Neural progenitor cell (in vitro differentiated cells): ENCODE measurements at regions not wholly inside any gene's neighbourhood (a gene's known extent, or its start where the extent isn't known, plus 50 kb on each side); places are given as distances from the start of the nearest gene placed in this dataset.
"Not testable (repeated sequence)": the region's sequence is repeated elsewhere in the genome, so short reads cannot be mapped to it uniquely, and the experiment has no call there.

ENCODE experiments used
- DNase-seq: peaks from one replicate; pipeline ENCODE4 v3.0.0-alpha.2; 2016; ENCODE audit warnings: low spot score
- H2AFZ ChIP-seq: fragments of 200-600 bp; sonication (generic); replicated peaks from 2 replicates; pipeline ENCODE4 v1.6.1; 2016; ENCODE audit warnings: antibody characterized with exemption
- H3F3A ChIP-seq: fragments of 200-600 bp; sonication (generic); 2 replicates; pipeline ENCODE4 v1.6.1; 2016; ENCODE audit warnings: antibody characterized with exemption, low read depth
- H3K27ac ChIP-seq: fragments of 200-600 bp; sonication (generic); 2 replicates; pipeline ENCODE4 v1.5.1; 2016; ENCODE audit warnings: mild to moderate bottlenecking
- H3K27me3 ChIP-seq: fragments of 200-600 bp; sonication (generic); 2 replicates; pipeline ENCODE4 v1.6.1; 2016; ENCODE audit warnings: mild to moderate bottlenecking, moderate library complexity
- H3K36me3 ChIP-seq: fragments of 200-600 bp; sonication (generic); 2 replicates; pipeline ENCODE4 v1.5.1; 2016
- H3K4me1 ChIP-seq: fragments of 200-600 bp; sonication (generic); 2 replicates; pipeline ENCODE4 v1.6.1; 2016; ENCODE audit warnings: mixed run types
- H3K4me2 ChIP-seq: fragments of 200-600 bp; sonication (generic); 2 replicates; pipeline ENCODE4 v1.6.1; 2016
- H3K4me3 ChIP-seq: fragments of 200-600 bp; sonication (generic); 2 replicates; pipeline ENCODE4 v1.5.1; 2016
- H3K79me2 ChIP-seq: fragments of 200-600 bp; sonication (generic); 2 replicates; pipeline ENCODE4 v1.6.1; 2016; ENCODE audit warnings: low read depth
- H3K9ac ChIP-seq: fragments of 200-600 bp; sonication (generic); 2 replicates; pipeline ENCODE4 v1.6.1; 2016
- H3K9me3 ChIP-seq: fragments of 200-600 bp; sonication (generic); 2 replicates; pipeline ENCODE4 v1.5.1; 2016; ENCODE audit warnings: low read depth
- H4K20me1 ChIP-seq: fragments of 200-600 bp; sonication (generic); 2 replicates; pipeline ENCODE4 v1.6.1; 2016; ENCODE audit warnings: low read depth
- H3K27ac Mint-ChIP-seq: 3 replicates; pipeline ENCODE4 v1.8.0; 2021; ENCODE audit warnings: mixed read lengths
- H3K27me3 Mint-ChIP-seq: 2 replicates; pipeline ENCODE4 v1.8.0; 2022; ENCODE audit warnings: low read depth, mild to moderate bottlenecking, inconsistent platforms, moderate library complexity, mixed read lengths; ENCODE audit not compliant: insufficient read depth
- H3K36me3 Mint-ChIP-seq: 3 replicates; pipeline ENCODE4 v1.8.0; 2021; ENCODE audit warnings: mixed read lengths
- H3K4me1 Mint-ChIP-seq: 3 replicates; pipeline ENCODE4 v1.8.0; 2021; ENCODE audit warnings: mixed read lengths
- H3K4me3 Mint-ChIP-seq: 3 replicates; pipeline ENCODE4 v1.8.0; 2021; ENCODE audit warnings: mild to moderate bottlenecking, moderate library complexity, mixed read lengths
- H3K9me3 Mint-ChIP-seq: 3 replicates; pipeline ENCODE4 v1.8.0; 2020; ENCODE audit warnings: mixed read lengths
- CTCF ChIP-seq: fragments of 200-600 bp; sonication (generic); IDR thresholded peaks from 2 replicates; pipeline ENCODE4 v1.5.1; 2017; ENCODE audit warnings: antibody characterized with exemption, mild to moderate bottlenecking
- EZH2 ChIP-seq: fragments of 200-600 bp; sonication (generic); IDR thresholded peaks from 2 replicates; pipeline ENCODE4 v1.6.1; 2017; ENCODE audit warnings: antibody characterized with exemption, mild to moderate bottlenecking, moderate library complexity
- EZH2phosphoT487 ChIP-seq: fragments of 200-600 bp; sonication (generic); IDR thresholded peaks from 2 replicates; pipeline ENCODE4 v1.6.1; 2017; ENCODE audit warnings: antibody characterized with exemption

GRCh38 chr22:11352287-11352686 lies 4175.7 kb upstream of the OR11H1 start:
- H4K20me1 ChIP-seq, H2AFZ ChIP-seq, H3K4me2 ChIP-seq, DNase-seq, H3K4me3 Mint-ChIP-seq, H3K9ac ChIP-seq, H3K27me3 ChIP-seq, H3K79me2 ChIP-seq, H3F3A ChIP-seq, H3K4me1 ChIP-seq, H3K4me1 Mint-ChIP-seq, H3K27ac ChIP-seq, H3K4me3 ChIP-seq, H3K36me3 Mint-ChIP-seq, H3K36me3 ChIP-seq, H3K27ac Mint-ChIP-seq, H3K27me3 Mint-ChIP-seq: not testable (repeated sequence)
- H3K9me3 ChIP-seq = peaks cover 58% of the 10 kb centered on the region
- peaks cover 68% of the 10 kb centered on the region for H3K9me3 Mint-ChIP-seq

GRCh38 chr22:11360632-11361031 lies 4167.4 kb upstream of the OR11H1 start:
- Mint-ChIP-seq H3K9me3 (peaks cover 70% of the 10 kb centered on the region), H3K27ac (no peak overlapping the region), H3K4me1 (no peaks in the 10 kb centered on the region), H3K27me3 (peaks cover 5% of the 10 kb centered on the region), H3K36me3 (no peaks in the 10 kb centered on the region), H3K4me3 (no peak overlapping the region)
- peaks cover 67% of the 10 kb centered on the region for H3K9me3 ChIP-seq
- no peak overlapping the region for H3K4me2 ChIP-seq
- no peaks in the 10 kb centered on the region for H3K27me3 ChIP-seq
- H3K4me3 ChIP-seq = no peak overlapping the region
- no peaks in the 10 kb centered on the region for H4K20me1 ChIP-seq
- H3F3A ChIP-seq = no peaks in the 10 kb centered on the region
- H3K79me2 ChIP-seq = no peaks in the 10 kb centered on the region
- no peak for DNase-seq
- no peak overlapping the region for H3K9ac ChIP-seq
- no peaks in the 10 kb centered on the region for H3K36me3 ChIP-seq
- no peak overlapping the region for H3K27ac ChIP-seq
- no peaks in the 10 kb centered on the region for H3K4me1 ChIP-seq
- no peak for TF ChIP-seq EZH2
- TF ChIP-seq CTCF = no peak
- TF ChIP-seq EZH2phosphoT487 = no peak
- H2AFZ ChIP-seq = no peak overlapping the region

- H3K9me3 ChIP-seq = peaks cover 71% of the 10 kb centered on the region
- not testable (repeated sequence) for H3K4me3 Mint-ChIP-seq, DNase-seq, H3K9ac ChIP-seq, H3K4me1 ChIP-seq, H3K4me3 ChIP-seq, H3K4me1 Mint-ChIP-seq, H2AFZ ChIP-seq, H3K36me3 ChIP-seq, H3K27ac ChIP-seq, H3K79me2 ChIP-seq, H4K20me1 ChIP-seq, H3K4me2 ChIP-seq, H3F3A ChIP-seq, H3K27ac Mint-ChIP-seq, H3K27me3 ChIP-seq, H3K36me3 Mint-ChIP-seq, H3K27me3 Mint-ChIP-seq
- peaks cover 71% of the 10 kb centered on the region for H3K9me3 Mint-ChIP-seq
Measured at GRCh38 chr22:11361496-11361895, 4166.5 kb upstream of the OR11H1 start.

GRCh38 chr22:11369612-11370307 lies 4158.2 kb upstream of the OR11H1 start:
- H3K9ac ChIP-seq, H2AFZ ChIP-seq, H3K27me3 ChIP-seq, H3K4me1 ChIP-seq, H3K4me2 ChIP-seq, DNase-seq, H3K27ac Mint-ChIP-seq, H3K36me3 Mint-ChIP-seq, H3K4me1 Mint-ChIP-seq, H3F3A ChIP-seq, H3K4me3 ChIP-seq, H3K27ac ChIP-seq, H3K27me3 Mint-ChIP-seq, H3K36me3 ChIP-seq, H4K20me1 ChIP-seq, H3K79me2 ChIP-seq, H3K4me3 Mint-ChIP-seq: not testable (repeated sequence)
- peaks cover 52% of the 10 kb centered on the region for H3K9me3 Mint-ChIP-seq
- peaks cover 63% of the 10 kb centered on the region for H3K9me3 ChIP-seq

GRCh38 chr22:11370311-11370710 lies 4157.7 kb upstream of the OR11H1 start:
- H3K27me3 Mint-ChIP-seq, H3K4me3 Mint-ChIP-seq, H3K4me1 ChIP-seq: not testable (repeated sequence)

More at GRCh38 chr22:11370311-11370710, 4157.7 kb upstream of the OR11H1 start:
- H3K9me3 ChIP-seq = peaks cover 61% of the 10 kb centered on the region
- H3K9ac ChIP-seq, H3K27ac Mint-ChIP-seq, H3K27ac ChIP-seq, H3K79me2 ChIP-seq, H3K27me3 ChIP-seq, H4K20me1 ChIP-seq, H3F3A ChIP-seq, DNase-seq, H3K36me3 Mint-ChIP-seq, H3K4me2 ChIP-seq, H3K36me3 ChIP-seq, H3K4me3 ChIP-seq, H2AFZ ChIP-seq, H3K4me1 Mint-ChIP-seq: not testable (repeated sequence)
- H3K9me3 Mint-ChIP-seq = peaks cover 57% of the 10 kb centered on the region
